ENCODE measurements at regions not wholly inside any gene's neighbourhood (a gene's known extent, or its start where the extent isn't known, plus 50 kb on each side); places are given as distances from the start of the nearest gene placed in this dataset.

- TF ChIP-seq, protein P1, sequence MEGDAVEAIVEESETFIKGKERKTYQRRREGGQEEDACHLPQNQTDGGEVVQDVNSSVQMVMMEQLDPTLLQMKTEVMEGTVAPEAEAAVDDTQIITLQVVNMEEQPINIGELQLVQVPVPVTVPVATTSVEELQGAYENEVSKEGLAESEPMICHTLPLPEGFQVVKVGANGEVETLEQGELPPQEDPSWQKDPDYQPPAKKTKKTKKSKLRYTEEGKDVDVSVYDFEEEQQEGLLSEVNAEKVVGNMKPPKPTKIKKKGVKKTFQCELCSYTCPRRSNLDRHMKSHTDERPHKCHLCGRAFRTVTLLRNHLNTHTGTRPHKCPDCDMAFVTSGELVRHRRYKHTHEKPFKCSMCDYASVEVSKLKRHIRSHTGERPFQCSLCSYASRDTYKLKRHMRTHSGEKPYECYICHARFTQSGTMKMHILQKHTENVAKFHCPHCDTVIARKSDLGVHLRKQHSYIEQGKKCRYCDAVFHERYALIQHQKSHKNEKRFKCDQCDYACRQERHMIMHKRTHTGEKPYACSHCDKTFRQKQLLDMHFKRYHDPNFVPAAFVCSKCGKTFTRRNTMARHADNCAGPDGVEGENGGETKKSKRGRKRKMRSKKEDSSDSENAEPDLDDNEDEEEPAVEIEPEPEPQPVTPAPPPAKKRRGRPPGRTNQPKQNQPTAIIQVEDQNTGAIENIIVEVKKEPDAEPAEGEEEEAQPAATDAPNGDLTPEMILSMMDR (IDR thresholded peaks at IDR 0.05 in 8 of 11, conservative IDR thresholded peaks at IDR 0.05 in 3 of 11): no peak
- TF ChIP-seq POLR2A (IDR thresholded peaks at IDR 0.05): no peak
Measured at GRCh38 chr20:59443550-59443949, 143.1 kb downstream of the EDN3 start.
